ENCODE measurements at regions not wholly inside any gene's neighbourhood (a gene's known extent, or its start where the extent isn't known, plus 50 kb on each side); places are given as distances from the start of the nearest gene placed in this dataset.

GRCh38 chr2:14303366-14304115 lies 329.0 kb upstream of the LRATD1 start:
- no peak for DNase-seq

GRCh38 chr2:14304326-14304725 lies 328.2 kb upstream of the LRATD1 start:
- no peak for DNase-seq

- DNase-seq = no peak
These were observed 326.2 kb upstream of the LRATD1 start for GRCh38 chr2:14306268-14306861.

DNA sequence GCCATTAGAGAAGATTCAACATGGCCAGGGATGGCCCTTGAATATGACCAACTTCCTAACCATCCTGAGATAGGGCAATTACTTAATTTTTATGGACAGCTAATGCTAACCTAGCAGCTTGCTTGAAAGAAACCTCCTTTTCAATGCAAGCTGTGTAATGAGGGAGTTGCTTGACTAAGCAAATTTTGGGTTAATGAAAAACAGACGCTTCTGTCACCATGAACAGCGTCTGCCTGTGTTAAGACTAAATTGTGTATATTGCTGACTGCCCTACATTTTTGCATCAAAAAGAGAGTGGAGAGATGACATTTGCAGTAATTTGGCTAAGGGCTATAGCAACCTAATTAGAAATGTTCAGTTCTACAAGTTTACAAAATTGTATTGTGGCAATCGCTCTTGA lies 319.2 kb upstream of the LRATD1 start:
- no peak for DNase-seq

- DNase-seq = no peak
These were observed 315.9 kb upstream of the LRATD1 start for GRCh38 chr2:14316594-14316993.

DNA sequence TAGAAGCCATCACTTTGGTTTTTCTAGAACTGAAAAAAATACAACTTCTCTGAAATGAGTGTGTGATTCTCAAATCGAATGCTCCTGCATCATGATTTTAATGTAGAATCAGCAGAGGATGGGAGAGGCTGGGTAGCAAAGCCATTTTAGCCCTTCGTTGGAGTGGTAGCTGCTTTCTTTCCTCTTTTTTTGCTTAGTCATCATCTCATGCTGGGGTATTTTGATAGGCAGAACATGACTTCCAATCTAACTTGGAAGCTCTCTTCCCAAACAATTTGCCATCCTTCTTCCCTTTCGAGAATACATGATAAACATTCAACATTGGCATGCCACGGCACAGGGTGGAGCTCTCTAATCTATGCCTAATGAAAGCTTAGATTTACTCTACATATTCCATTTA lies 311.2 kb upstream of the LRATD1 start:
- DNase-seq = no peak

DNA sequence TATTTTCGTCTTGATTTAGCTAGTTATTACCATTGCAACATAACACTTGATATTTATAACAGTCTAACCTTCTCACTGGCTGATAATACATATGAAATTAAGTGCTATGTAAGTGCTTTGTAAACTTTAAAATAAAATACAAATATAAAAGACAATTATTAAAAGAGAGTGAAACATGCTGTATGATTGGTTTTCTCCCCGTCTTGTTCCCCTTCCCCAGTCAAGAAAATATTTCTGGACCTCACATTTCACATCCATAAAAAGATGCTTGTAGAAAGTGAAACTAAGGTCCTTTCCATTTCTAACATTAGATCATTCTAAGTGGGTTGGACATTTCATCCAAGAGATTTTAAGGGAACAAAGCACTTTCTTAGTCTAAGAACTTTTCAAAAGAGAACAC lies 310.2 kb upstream of the LRATD1 start:
- no peak for DNase-seq

DNA sequence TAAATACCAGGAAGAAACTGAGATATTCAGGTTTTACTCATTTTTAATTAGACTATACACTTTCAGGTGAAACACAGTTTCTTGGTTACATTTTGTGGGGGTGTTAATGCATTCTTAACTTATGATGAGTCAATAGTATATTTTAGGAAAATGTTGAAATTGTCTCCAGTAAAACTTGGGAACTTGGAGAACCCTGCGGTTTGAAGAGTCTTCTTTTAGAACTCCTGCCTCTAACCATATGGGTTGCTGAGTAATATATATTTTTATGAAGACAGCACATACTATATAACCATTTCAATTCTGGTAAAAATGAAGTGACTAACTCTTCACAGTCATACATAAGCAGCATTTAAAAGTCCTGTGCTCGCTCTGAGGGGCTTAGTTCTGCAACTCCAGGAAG lies 308.2 kb upstream of the LRATD1 start:
- no peak for DNase-seq

DNA sequence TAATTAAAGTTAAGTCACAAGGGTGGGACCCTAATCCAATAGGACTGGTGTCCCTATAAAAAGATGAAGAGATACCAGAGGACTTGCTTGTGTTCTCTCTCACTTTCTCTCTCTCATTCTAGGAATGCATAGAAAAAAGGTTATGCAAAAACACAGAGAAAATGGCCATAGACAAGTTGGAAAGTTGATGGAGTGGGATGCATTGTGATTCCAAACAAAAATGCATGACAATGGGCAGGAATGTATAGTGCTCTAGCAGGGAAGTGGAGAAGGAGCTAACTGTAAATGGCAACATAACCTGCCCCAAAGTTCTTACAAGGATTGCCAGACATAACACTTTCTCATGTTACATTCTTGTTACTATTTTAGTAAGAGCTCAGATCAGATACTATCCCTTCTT lies 301.6 kb upstream of the LRATD1 start:
- DNase-seq = no peak

DNA sequence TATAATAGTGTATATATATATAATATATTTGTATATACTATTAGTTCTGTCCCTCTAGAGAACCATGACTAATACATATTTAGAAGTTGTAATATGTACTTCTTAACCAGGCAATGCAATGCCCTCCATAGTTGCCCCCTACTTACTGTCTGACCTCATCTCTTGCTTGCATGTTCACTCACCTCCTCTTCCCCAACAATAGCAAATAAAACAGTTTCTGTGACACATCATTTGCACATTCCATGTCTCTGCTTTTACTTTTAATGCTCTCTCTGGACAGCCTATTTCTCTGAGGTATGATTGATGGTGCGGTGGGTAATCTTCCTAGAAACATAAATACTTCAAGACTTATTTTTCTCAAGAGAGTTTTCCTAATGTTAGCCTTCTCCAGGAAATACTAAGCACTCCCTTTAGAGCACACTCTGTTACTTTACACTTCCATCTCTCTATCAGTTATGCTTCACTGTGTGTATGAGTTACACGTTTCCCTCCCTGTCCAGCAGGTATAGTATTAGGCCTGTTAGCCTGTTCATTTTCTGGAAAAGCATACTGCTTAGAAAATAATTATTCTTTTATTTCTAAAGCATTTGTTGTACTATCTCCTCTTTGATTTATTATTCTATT lies 295.6 kb upstream of the LRATD1 start:
- no peak for DNase-seq

DNA sequence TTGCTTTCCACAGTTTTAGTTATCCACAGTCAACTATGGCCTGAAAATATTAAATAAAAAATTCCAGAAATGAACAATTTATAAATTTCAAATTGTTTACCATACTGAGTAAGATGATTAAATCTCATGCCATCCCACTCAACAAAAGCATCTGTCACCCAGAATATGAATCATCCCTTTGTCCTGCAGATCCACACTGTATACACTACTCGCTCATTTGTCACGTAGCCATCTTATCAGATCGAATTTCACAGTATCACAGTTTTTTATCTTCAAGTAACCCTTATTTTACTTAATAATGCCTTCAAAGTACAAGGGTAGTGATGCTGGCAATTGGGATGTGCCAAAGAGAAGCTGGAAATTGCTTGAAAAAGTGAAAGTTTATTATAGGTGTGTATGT lies 291.8 kb upstream of the LRATD1 start:
- no peak for DNase-seq

DNA sequence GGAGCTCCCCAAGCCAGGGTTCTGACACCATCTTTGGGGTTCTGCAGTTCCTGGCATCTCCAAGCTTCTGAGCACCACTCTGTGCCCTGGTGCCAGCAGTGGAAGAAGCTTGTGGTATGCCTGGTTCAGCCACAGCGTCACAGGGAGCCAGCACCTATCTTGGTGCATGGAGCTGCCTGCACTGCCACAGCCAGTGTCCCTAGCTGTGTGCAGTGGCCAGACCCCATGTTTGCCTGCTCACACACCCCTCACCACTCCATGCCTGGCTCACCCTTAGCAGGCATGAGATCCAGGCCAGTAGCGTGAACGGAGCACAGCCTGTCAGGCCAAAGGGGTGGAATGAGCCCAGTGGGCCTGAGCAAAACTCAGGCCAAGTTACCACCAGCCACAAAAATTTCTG lies 290.2 kb upstream of the LRATD1 start:
- DNase-seq = no peak

GRCh38 chr2:14344355-14344754 lies 288.2 kb upstream of the LRATD1 start:
- DNase-seq = no peak

DNA sequence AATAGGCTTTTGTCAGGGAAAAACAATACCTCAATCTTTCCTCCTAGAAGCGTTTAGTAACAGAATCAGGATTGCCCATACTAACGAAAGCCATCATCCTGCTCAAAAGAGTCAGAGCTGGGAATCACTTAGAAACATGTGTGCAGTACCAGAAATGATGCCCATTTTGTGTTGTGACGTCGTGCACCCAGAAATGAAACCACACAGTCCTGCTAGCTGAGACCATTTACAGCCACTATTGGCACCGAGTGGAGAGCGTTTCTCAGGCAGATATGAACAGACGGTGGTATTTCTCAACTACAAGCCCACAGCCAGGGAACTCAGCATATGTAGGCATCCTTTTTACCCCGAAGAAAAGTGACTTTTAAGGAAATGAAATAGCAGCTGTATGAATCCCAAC lies 284.3 kb upstream of the LRATD1 start:
- no peak for DNase-seq

DNA sequence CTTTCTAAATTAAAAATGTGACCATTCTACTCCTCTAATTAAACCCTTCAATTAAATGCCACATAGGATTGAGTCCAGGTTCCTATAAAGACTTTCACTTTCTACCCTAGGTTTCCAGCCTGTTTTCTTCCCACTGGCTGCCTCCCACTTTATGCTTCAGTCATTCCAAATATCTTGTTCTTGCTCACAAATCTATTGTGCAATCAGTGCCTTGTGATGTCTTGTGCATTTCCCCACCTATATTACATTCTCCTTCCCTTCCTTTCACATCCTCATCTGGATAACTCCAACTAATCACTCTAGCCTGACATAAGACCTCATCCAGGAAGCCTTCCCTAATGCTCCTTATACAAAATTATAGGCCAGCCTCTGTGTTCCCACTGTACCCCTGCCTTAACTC lies 281.7 kb upstream of the LRATD1 start:
- DNase-seq = no peak

DNA sequence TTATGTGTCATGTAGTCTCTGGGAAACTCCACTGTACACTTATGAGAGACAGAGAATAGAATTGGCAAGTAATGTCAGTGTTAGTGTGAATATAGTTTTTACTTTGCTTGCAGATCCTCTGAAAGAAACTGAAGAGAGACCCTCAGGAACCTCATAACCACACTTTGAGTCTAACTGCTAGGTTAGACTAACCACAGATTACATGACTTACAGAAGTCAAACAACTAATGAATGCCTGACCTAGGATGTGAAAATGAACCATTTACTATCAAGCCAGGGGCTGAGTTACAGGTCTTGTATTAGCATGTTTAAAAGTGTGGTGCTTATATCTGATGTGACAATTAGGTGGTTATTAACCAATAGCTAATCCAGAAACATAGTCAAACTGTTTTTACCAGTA lies 280.4 kb upstream of the LRATD1 start:
- DNase-seq = no peak

- no peak for DNase-seq
These were observed 278.3 kb upstream of the LRATD1 start for GRCh38 chr2:14354231-14354630.

- no peak for DNase-seq
These were observed 277.4 kb upstream of the LRATD1 start for GRCh38 chr2:14355102-14355501.

- no peak for DNase-seq
These were observed 274.2 kb upstream of the LRATD1 start for GRCh38 chr2:14358339-14358738.

DNA sequence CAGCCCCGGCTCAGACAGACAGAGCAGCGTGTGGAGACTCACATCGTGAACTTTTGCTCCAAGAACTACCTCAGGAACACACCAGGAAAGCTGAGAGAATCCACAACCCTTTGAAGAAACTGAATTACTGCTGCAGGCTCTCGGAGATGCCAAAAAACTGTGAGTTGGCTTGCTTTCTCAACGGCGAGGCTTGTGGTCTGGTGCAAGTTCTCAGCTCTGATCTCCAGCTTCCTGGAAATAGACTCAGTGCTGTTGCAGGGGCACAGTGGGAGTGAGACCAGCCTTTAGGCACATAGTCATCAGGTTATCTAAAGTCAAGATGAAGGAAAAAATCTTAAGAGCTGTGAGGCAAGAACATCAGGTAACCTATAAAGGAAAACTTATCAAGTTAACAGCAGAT lies 273.7 kb upstream of the LRATD1 start:
- DNase-seq = no peak

GRCh38 chr2:14363137-14363536 lies 269.4 kb upstream of the LRATD1 start:
- DNase-seq = no peak

DNA sequence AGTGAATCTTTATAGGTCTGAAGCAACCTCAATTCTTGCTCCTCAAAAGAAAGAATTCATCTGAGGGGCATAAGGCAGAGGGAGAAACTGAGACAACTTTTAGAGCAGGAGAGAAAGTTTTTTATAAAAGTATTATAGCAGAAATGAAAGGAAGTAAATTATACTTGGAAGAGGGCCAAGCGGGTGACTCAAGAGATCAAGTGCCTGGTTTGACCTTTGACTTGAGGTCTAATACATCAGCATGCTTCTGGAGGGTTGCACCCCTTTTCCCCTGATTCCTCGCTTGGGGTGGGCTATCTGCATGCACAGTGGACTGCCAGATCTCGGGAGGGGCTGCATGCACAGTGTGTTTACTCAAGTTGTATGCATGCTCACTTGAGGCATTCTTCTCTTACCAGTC lies 268.5 kb upstream of the LRATD1 start:
- no peak for DNase-seq

- DNase-seq = no peak
These were observed 268.0 kb upstream of the LRATD1 start for GRCh38 chr2:14364471-14364870.

DNA sequence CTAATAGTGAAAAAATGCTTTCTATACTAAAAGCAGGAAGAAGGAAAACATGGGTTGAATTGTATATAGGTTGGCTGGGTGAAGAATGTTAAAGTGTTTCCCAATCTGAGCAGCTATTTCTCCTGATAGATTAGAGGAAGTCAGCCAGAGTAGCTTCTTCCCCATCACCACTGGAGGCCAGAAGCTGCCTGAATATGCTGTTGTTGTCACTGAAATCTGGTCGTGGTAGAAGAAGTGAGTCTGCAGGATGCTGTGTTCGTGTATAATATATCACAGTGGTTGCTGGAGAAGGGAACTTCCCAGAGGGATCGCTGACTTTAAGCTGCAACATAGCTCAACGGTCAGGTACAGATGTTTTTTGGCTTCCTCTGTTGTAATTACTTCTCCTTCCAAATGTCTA lies 247.5 kb upstream of the LRATD1 start:
- no peak for DNase-seq

GRCh38 chr2:14387332-14387731 lies 245.2 kb upstream of the LRATD1 start:
- no peak for DNase-seq

Measured in activated CD8-positive, alpha-beta memory T cell treated with anti-CD3 and anti-CD28 coated beads, Interleukin-2, amount 50 U/mL, for 48 hours (primary cell).